SK-N-MC (cell line): ENCODE measurements at regions not wholly inside any gene's neighbourhood (a gene's known extent, or its start where the extent isn't known, plus 50 kb on each side); places are given as distances from the start of the nearest gene placed in this dataset.

Experiments
- DNase-seq: peaks from one replicate; pipeline ENCODE4 v3.0.0-alpha.2; 2011; ENCODE audit warnings: low read depth, low spot score
- H3K27ac ChIP-seq: fragments of 200-600 bp; sonication (generic); 2 replicates; pipeline ENCODE4 v1.5.1; 2016; ENCODE audit warnings: mixed run types
- H3K36me3 ChIP-seq: fragments of 200-600 bp; sonication (generic); 2 replicates; pipeline ENCODE4 v1.6.1; 2017; ENCODE audit warnings: antibody characterized with exemption, low read length, mixed read lengths; ENCODE audit not compliant: insufficient read depth
- H3K4me3 ChIP-seq: fragments of 200-600 bp; sonication (generic); 2 replicates; pipeline ENCODE4 v1.5.1; 2016
- H3K9ac ChIP-seq: fragments of 200-600 bp; sonication (generic); 2 replicates; pipeline ENCODE4 v1.8.0; 2017; ENCODE audit warnings: mixed run types, mixed read lengths; ENCODE audit not compliant: insufficient read length
- H3K9me3 ChIP-seq: fragments of 200-600 bp; sonication (generic); 2 replicates; pipeline ENCODE4 v1.6.1; 2017; ENCODE audit warnings: low read depth, mild to moderate bottlenecking, antibody characterized with exemption, low read length, moderate library complexity, mixed read lengths
- EZH2 ChIP-seq: fragments of 200-600 bp; sonication (generic); IDR thresholded peaks from one replicate; pipeline ENCODE4 v1.6.1; 2017; ENCODE audit warnings: antibody characterized with exemption
- FOXP2 ChIP-seq: optimal IDR thresholded peaks from 2 replicates; pipeline ENCODE3; 2011; ENCODE audit warnings: mild to moderate bottlenecking, moderate library complexity; ENCODE audit not compliant: insufficient read depth; ENCODE audit errors: extremely low read length, control extremely low read depth
- POLR2AphosphoS5 ChIP-seq: IDR thresholded peaks from 2 replicates; pipeline ENCODE4 v1.6.1; 2012; ENCODE audit warnings: mild to moderate bottlenecking, low read depth, low read length, borderline replicate concordance

GRCh38 chr10:118965096-118965495, 64.4 kb upstream of the NANOS1 start:
- TF ChIP-seq EZH2 (no peak), FOXP2 (no peak), POLR2AphosphoS5 (no peak)
- no peaks in the 10 kb centered on the region for H3K9me3 ChIP-seq
- no peak for DNase-seq
- no peak overlapping the region for H3K9ac ChIP-seq
- H3K27ac ChIP-seq: no peak overlapping the region
- no peak overlapping the region for H3K4me3 ChIP-seq
- H3K36me3 ChIP-seq: no peaks in the 10 kb centered on the region

- Histone ChIP-seq H3K27ac (no peak overlapping the region), H3K9ac (no peak overlapping the region), H3K4me3 (no peak overlapping the region), H3K9me3 (no peaks in the 10 kb centered on the region), H3K36me3 (no peaks in the 10 kb centered on the region)
- DNase-seq: no peak
- no peak for TF ChIP-seq EZH2
- TF ChIP-seq FOXP2: no peak
- TF ChIP-seq POLR2AphosphoS5: no peak
These were observed 63.9 kb upstream of the NANOS1 start for GRCh38 chr10:118965645-118966044.

DNA sequence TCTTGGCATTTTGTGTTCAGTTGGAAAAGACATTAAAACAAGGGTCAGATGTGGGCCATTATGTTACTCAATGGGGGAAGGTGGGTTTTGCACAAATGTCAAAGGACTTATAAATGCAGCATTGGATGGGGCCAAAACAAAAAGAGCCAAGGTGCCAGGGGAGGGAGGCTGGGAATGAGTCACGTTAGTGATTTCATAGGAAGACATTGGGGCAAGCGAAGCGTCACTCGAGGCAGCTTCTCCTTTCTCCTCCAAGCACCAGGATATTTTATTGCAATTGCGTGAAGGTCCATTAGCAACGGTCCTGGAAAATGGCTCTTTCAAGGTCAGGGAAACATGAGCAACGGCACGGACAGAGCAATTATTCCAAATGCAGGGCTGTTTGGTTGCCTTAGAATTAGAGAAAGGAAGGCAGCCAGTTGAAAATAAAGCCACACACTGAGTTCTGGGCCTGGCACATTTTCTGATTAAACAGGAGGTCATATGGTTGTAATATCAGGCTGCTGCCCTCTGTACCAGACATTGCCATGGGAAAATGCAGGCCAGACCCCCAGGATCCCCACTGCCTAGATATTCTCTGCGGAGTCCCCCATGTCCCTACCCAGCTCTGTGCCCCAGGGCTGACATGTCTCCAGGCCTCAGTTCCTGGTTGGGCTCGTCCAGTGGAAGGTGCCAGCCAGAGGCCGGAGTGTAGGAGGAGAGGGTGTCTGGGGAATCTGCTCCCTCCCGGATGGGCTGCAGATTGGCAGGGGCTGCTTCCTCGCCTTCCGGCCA, 63.3 kb upstream of the NANOS1 start:
- H3K27ac ChIP-seq: no peak overlapping the region

GRCh38 chr10:118966850-118967125, 62.7 kb upstream of the NANOS1 start:
- Histone ChIP-seq H3K27ac (no peak overlapping the region), H3K9me3 (no peaks in the 10 kb centered on the region), H3K36me3 (no peaks in the 10 kb centered on the region), H3K9ac (no peak overlapping the region), H3K4me3 (no peak overlapping the region)
- DNase-seq: no peak
- TF ChIP-seq FOXP2 (no peak), EZH2 (no peak), POLR2AphosphoS5 (no peak)

More for the DNA sequence above, 63.3 kb upstream of the NANOS1 start:
- H3K9ac ChIP-seq: no peak overlapping the region
- DNase-seq: no peak
- no peaks in the 10 kb centered on the region for H3K36me3 ChIP-seq
- H3K9me3 ChIP-seq: no peaks in the 10 kb centered on the region
- no peak for TF ChIP-seq POLR2AphosphoS5
- no peak for TF ChIP-seq EZH2
- TF ChIP-seq FOXP2: no peak
- no peak overlapping the region for H3K4me3 ChIP-seq

GRCh38 chr10:118967160-118967559, 62.4 kb upstream of the NANOS1 start:
- no peak for TF ChIP-seq FOXP2
- no peak for TF ChIP-seq POLR2AphosphoS5
- no peak for TF ChIP-seq EZH2
- Histone ChIP-seq H3K36me3 (no peaks in the 10 kb centered on the region), H3K27ac (no peak overlapping the region), H3K9ac (no peak overlapping the region), H3K4me3 (no peak overlapping the region), H3K9me3 (no peaks in the 10 kb centered on the region)
- DNase-seq: no peak

- H3K27ac ChIP-seq: no peak overlapping the region
These were observed 61.5 kb upstream of the NANOS1 start for GRCh38 chr10:118968060-118968459.

GRCh38 chr10:118968482-118968881, 61.0 kb upstream of the NANOS1 start:
- no peak overlapping the region for H3K9ac ChIP-seq
- H3K4me3 ChIP-seq: no peak overlapping the region
- no peaks in the 10 kb centered on the region for H3K36me3 ChIP-seq
- no peak for TF ChIP-seq FOXP2
- no peak for TF ChIP-seq EZH2
- no peak for TF ChIP-seq POLR2AphosphoS5
- no peak for DNase-seq
- H3K9me3 ChIP-seq: no peaks in the 10 kb centered on the region
- H3K27ac ChIP-seq: no peak overlapping the region

More at GRCh38 chr10:118968060-118968459, 61.5 kb upstream of the NANOS1 start:
- no peaks in the 10 kb centered on the region for H3K36me3 ChIP-seq
- no peaks in the 10 kb centered on the region for H3K9me3 ChIP-seq
- H3K9ac ChIP-seq: no peak overlapping the region
- H3K4me3 ChIP-seq: no peak overlapping the region
- DNase-seq: no peak
- TF ChIP-seq EZH2: no peak
- no peak for TF ChIP-seq FOXP2
- TF ChIP-seq POLR2AphosphoS5: no peak

DNA sequence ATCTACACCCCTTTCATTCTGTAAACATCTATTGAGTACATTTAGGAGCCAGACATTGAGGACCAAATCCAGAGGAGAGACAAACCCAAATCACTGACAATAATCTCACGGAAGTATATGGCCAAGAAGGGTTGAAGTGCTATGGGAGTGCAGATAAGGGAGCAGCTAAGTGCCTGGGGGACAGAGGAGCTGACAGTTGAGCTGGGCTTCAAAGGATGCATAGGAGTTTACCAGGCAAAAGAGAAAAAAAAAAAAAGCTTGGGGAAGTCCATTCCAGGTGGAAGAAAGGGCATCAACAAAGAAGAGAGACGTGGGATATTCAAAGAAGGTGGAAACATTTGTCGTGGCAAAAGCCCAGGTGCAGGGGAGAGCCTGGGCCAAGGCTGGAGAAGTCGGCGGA, 60.5 kb upstream of the NANOS1 start:
- no peak for DNase-seq
- Histone ChIP-seq H3K27ac (no peak overlapping the region), H3K4me3 (no peak overlapping the region)

DNA sequence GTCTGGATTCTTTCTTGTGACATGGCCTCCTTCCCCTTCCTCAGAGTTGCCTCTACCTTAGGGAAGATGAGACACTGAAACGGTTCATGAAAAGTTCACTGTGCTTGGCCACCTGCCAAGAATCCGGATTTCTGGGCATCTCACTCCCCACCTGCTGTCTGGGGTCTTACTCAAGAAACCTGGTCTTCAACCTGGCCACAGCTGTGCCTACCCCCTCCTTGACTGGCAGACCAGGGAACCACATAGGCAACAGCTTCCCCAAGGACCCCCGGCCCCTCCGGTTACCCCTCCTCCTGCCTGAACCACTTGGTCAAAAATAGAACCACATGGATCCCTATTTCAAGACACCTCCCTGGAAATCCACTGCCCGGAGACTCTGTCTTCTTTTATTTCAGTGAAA, 58.7 kb upstream of the NANOS1 start:
- no peak for TF ChIP-seq EZH2
- no peak for TF ChIP-seq POLR2AphosphoS5
- TF ChIP-seq FOXP2: no peak
- no peak for DNase-seq
- no peak overlapping the region for H3K9ac ChIP-seq
- H3K9me3 ChIP-seq: no peaks in the 10 kb centered on the region
- H3K4me3 ChIP-seq: no peak overlapping the region
- no peak overlapping the region for H3K27ac ChIP-seq
- H3K36me3 ChIP-seq: no peaks in the 10 kb centered on the region

More for the DNA sequence above, 60.5 kb upstream of the NANOS1 start:
- Histone ChIP-seq H3K9me3 (no peaks in the 10 kb centered on the region), H3K36me3 (no peaks in the 10 kb centered on the region), H3K9ac (no peak overlapping the region)
- TF ChIP-seq POLR2AphosphoS5 (no peak), FOXP2 (no peak), EZH2 (no peak)
